Prostate gland (tissue), 2 donors: ENCODE measurements at regions not wholly inside any gene's neighbourhood (a gene's known extent, or its start where the extent isn't known, plus 50 kb on each side); places are given as distances from the start of the nearest gene placed in this dataset.

Experiments used
- POLR2A ChIP-seq: fragments of 450-650 bp; IDR thresholded peaks from one replicate; pipeline ENCODE4 v1.6.1; 2016; ENCODE audit warnings: antibody characterized with exemption, mild to moderate bottlenecking
- TF ChIP-seq, protein P1 (sequence below), 4 experiments: fragments of 200-600 bp in 2 of 4; fragments of 450-650 bp in 2 of 4; sonication (generic) in 2 of 4; IDR thresholded peaks; 1 replicate in 3 of 4; 2 replicates in 1 of 4; pipeline ENCODE4 v1.5.1; 2016 to 2019; ENCODE audit warnings: antibody characterized with exemption in 4 of 4, mild to moderate bottlenecking in 2 of 4, moderate library complexity in 2 of 4

- TF ChIP-seq, protein P1, sequence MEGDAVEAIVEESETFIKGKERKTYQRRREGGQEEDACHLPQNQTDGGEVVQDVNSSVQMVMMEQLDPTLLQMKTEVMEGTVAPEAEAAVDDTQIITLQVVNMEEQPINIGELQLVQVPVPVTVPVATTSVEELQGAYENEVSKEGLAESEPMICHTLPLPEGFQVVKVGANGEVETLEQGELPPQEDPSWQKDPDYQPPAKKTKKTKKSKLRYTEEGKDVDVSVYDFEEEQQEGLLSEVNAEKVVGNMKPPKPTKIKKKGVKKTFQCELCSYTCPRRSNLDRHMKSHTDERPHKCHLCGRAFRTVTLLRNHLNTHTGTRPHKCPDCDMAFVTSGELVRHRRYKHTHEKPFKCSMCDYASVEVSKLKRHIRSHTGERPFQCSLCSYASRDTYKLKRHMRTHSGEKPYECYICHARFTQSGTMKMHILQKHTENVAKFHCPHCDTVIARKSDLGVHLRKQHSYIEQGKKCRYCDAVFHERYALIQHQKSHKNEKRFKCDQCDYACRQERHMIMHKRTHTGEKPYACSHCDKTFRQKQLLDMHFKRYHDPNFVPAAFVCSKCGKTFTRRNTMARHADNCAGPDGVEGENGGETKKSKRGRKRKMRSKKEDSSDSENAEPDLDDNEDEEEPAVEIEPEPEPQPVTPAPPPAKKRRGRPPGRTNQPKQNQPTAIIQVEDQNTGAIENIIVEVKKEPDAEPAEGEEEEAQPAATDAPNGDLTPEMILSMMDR (IDR thresholded peaks at IDR 0.05): no peak
- TF ChIP-seq POLR2A: no peak
Measured at GRCh38 chr18:78511666-78512601, 467.7 kb upstream of the SALL3 start.
